ENCODE measurements at regions not wholly inside any gene's neighbourhood (a gene's known extent, or its start where the extent isn't known, plus 50 kb on each side); places are given as distances from the start of the nearest gene placed in this dataset.

DNA sequence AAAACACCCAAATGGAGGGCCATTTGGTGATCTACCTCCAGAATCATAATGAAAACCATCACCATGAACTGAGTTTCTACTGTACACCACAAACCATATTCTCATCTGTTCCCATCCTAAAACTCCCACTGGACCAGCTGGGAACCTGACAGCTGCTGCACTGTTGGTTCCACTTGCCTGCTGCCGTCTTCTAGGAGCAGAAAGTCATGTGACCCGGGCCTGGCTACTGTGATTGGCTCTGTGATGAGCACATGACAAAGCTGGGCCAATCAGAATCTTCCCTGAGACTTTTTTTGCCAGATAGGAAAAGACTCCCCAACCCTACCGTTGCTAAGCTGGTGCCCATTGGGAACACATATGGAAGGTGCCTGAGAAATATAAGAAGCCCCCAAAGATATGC, 264.2 kb downstream of the MRTFB start:
- no peak for FAIRE-seq
- dilution Hi-C loops (cut with MboI; ENCODE audit: extremely low pct_ligation_motif_present, low sequenced_read_pairs) = no loop called here

DNA sequence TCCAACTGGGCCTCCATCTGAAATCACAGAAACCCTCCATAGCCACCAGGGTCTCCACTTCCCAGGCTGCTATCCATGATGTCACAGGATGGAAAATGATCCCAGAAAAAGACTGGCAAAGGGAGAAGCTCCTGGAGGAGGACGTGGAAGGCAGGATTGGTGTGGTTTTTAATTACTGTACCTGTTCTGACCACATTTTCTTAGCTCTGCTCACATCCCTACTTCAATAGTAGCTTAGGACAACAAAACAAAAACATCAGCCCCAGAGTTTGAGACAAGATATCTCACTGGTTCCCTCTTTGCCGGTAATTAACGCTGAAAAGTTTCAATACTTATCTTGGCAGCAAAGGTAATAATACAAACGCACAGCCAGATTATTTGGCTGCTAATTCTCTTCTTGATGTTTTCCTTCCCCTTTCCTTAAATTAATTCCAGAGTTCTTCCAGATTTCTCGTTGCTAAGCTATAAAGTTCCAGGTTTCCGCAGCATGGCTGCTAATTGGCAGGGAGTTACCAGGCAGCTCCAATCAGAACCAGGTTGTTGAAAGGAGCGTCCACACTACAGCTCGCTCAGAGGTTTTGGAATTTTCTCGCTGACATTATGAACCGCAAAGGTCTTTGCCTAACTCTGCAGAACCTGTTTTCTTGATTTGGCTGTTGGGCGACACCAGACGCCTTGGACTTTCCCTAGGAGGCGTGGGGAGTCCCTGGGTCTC, 263.4 kb downstream of the MRTFB start:
- no peak overlapping the region for H2AFZ ChIP-seq (ENCODE audit: control insufficient read depth, low read length)
- H3K9me3 ChIP-seq (ENCODE audit: control insufficient read depth, low read depth, low read length) = no peaks in the 10 kb centered on the region
- H3K27ac ChIP-seq (ENCODE audit: control insufficient read depth, insufficient read depth, low read length) = peak overlapping the region; percentile 22
- no peaks in the 10 kb centered on the region for H3K36me3 ChIP-seq (ENCODE audit: control insufficient read depth in 2 of 2, extremely low read depth in 1 of 2, insufficient read depth in 2 of 2, low read length in 2 of 2)
- no peaks in the 10 kb centered on the region for H3K79me2 ChIP-seq (ENCODE audit: control insufficient read depth, insufficient read depth, low read length)
- H3K4me1 ChIP-seq (ENCODE audit: control insufficient read depth, extremely low read depth, insufficient read depth, low read length) = peaks cover 5% of the 10 kb centered on the region
- H3K9me1 ChIP-seq (ENCODE audit: control insufficient read depth, extremely low read depth, insufficient read depth, low read length) = no peaks in the 10 kb centered on the region
- TF ChIP-seq, protein P1, sequence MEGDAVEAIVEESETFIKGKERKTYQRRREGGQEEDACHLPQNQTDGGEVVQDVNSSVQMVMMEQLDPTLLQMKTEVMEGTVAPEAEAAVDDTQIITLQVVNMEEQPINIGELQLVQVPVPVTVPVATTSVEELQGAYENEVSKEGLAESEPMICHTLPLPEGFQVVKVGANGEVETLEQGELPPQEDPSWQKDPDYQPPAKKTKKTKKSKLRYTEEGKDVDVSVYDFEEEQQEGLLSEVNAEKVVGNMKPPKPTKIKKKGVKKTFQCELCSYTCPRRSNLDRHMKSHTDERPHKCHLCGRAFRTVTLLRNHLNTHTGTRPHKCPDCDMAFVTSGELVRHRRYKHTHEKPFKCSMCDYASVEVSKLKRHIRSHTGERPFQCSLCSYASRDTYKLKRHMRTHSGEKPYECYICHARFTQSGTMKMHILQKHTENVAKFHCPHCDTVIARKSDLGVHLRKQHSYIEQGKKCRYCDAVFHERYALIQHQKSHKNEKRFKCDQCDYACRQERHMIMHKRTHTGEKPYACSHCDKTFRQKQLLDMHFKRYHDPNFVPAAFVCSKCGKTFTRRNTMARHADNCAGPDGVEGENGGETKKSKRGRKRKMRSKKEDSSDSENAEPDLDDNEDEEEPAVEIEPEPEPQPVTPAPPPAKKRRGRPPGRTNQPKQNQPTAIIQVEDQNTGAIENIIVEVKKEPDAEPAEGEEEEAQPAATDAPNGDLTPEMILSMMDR (optimal IDR thresholded peaks at IDR 0.05 in 1 of 3, IDR thresholded peaks at IDR 0.05 in 1 of 3, conservative IDR thresholded peaks at IDR 0.05 in 1 of 3; ENCODE audit: extremely low read depth in 1 of 3, insufficient read depth in 2 of 3, low read length in 3 of 3) = no peak
- no peak for TF ChIP-seq EZH2 (IDR thresholded peaks at IDR 0.05; ENCODE audit: low read length)
- no peak overlapping the region for H3K9ac ChIP-seq (ENCODE audit: control insufficient read depth, extremely low read depth, insufficient read depth, low read length)
- no peak for FAIRE-seq
- dilution Hi-C loops (cut with MboI; ENCODE audit: extremely low pct_ligation_motif_present, low sequenced_read_pairs) = no loop called here
- no peaks in the 10 kb centered on the region for H4K20me1 ChIP-seq (ENCODE audit: control insufficient read depth, extremely low read depth, insufficient read depth, low read length)
- H3K27me3 ChIP-seq (ENCODE audit: control insufficient read depth, extremely low read depth, insufficient read depth, low read length) = no peaks in the 10 kb centered on the region
- H3K4me2 ChIP-seq (ENCODE audit: control insufficient read depth, extremely low read depth, insufficient read depth, low read depth, low read length) = peak overlapping the region; percentile 8
- H3K4me3 ChIP-seq (ENCODE audit: control insufficient read depth in 2 of 3, extremely low read depth in 1 of 3, insufficient read depth in 2 of 3, low read depth in 1 of 3, low read length in 3 of 3) = no peak overlapping the region
- DNase-seq (ENCODE audit: low read depth, low spot score) = no peak

More for the DNA sequence above, 264.2 kb downstream of the MRTFB start:
- H3K4me2 ChIP-seq (ENCODE audit: control insufficient read depth, extremely low read depth, insufficient read depth, low read depth, low read length) = no peak overlapping the region
- H3K9me1 ChIP-seq (ENCODE audit: control insufficient read depth, extremely low read depth, insufficient read depth, low read length) = no peaks in the 10 kb centered on the region
- H3K9me3 ChIP-seq (ENCODE audit: control insufficient read depth, low read depth, low read length) = no peaks in the 10 kb centered on the region
- H3K27ac ChIP-seq (ENCODE audit: control insufficient read depth, insufficient read depth, low read length) = no peak overlapping the region
- no peak for DNase-seq (ENCODE audit: low read depth, low spot score)
- H3K79me2 ChIP-seq (ENCODE audit: control insufficient read depth, insufficient read depth, low read length) = no peaks in the 10 kb centered on the region
- H4K20me1 ChIP-seq (ENCODE audit: control insufficient read depth, extremely low read depth, insufficient read depth, low read length) = no peaks in the 10 kb centered on the region
- peaks cover 5% of the 10 kb centered on the region for H3K4me1 ChIP-seq (ENCODE audit: control insufficient read depth, extremely low read depth, insufficient read depth, low read length)
- no peak for TF ChIP-seq EZH2 (IDR thresholded peaks at IDR 0.05; ENCODE audit: low read length)
- TF ChIP-seq, protein P1 (optimal IDR thresholded peaks at IDR 0.05 in 1 of 3, IDR thresholded peaks at IDR 0.05 in 1 of 3, conservative IDR thresholded peaks at IDR 0.05 in 1 of 3; ENCODE audit: extremely low read depth in 1 of 3, insufficient read depth in 2 of 3, low read length in 3 of 3) = no peak
- H3K4me3 ChIP-seq (ENCODE audit: control insufficient read depth in 2 of 3, extremely low read depth in 1 of 3, insufficient read depth in 2 of 3, low read depth in 1 of 3, low read length in 3 of 3) = no peak overlapping the region
- H2AFZ ChIP-seq (ENCODE audit: control insufficient read depth, low read length) = no peak overlapping the region
- no peaks in the 10 kb centered on the region for H3K36me3 ChIP-seq (ENCODE audit: control insufficient read depth in 2 of 2, extremely low read depth in 1 of 2, insufficient read depth in 2 of 2, low read length in 2 of 2)
- no peaks in the 10 kb centered on the region for H3K27me3 ChIP-seq (ENCODE audit: control insufficient read depth, extremely low read depth, insufficient read depth, low read length)
- H3K9ac ChIP-seq (ENCODE audit: control insufficient read depth, extremely low read depth, insufficient read depth, low read length) = no peak overlapping the region
